ENCODE measurements at regions not wholly inside any gene's neighbourhood (a gene's known extent, or its start where the extent isn't known, plus 50 kb on each side); places are given as distances from the start of the nearest gene placed in this dataset.

- TF ChIP-seq CTCF (IDR thresholded peaks at IDR 0.05) (no peak), POLR2A (IDR thresholded peaks at IDR 0.05) (no peak)
Observed at GRCh38 chrX:130524476-130525194, 122.8 kb downstream of the RBMX2 start.
